Smooth muscle cell (in vitro differentiated cells): ENCODE measurements at regions not wholly inside any gene's neighbourhood (a gene's known extent, or its start where the extent isn't known, plus 50 kb on each side); places are given as distances from the start of the nearest gene placed in this dataset.

Experiments
- DNase-seq: peaks from one replicate; lab custom pipeline; 2025; ENCODE audit not compliant: unreplicated experiment; lab: John Stamatoyannopoulos, UW
- H2AFZ ChIP-seq: fragments of 200-600 bp; sonication (generic); 2 replicates; pipeline ENCODE4 v1.6.0; 2016; ENCODE audit warnings: antibody characterized with exemption, low read depth, mild to moderate bottlenecking
- H3F3A ChIP-seq: fragments of 200-600 bp; sonication (generic); 2 replicates; pipeline ENCODE4 v1.6.0; 2017; ENCODE audit warnings: antibody characterized with exemption, low read depth
- H3K27ac ChIP-seq: fragments of 200-600 bp; sonication (generic); 2 replicates; pipeline ENCODE4 v1.5.1; 2016; ENCODE audit warnings: low read depth, mild to moderate bottlenecking
- H3K27me3 ChIP-seq: fragments of 200-600 bp; sonication (generic); 2 replicates; pipeline ENCODE4 v1.6.1; 2016; ENCODE audit warnings: low read depth, mild to moderate bottlenecking
- H3K36me3 ChIP-seq: fragments of 200-600 bp; sonication (generic); 2 replicates; pipeline ENCODE4 v1.5.1; 2016; ENCODE audit warnings: low read depth
- H3K4me1 ChIP-seq: fragments of 200-600 bp; sonication (generic); 2 replicates; pipeline ENCODE4 v1.5.1; 2016; ENCODE audit warnings: low read depth
- H3K4me2 ChIP-seq: fragments of 200-600 bp; sonication (generic); 2 replicates; pipeline ENCODE4 v1.6.0; 2016; ENCODE audit warnings: mild to moderate bottlenecking
- H3K4me3 ChIP-seq: fragments of 200-600 bp; sonication (generic); 2 replicates; pipeline ENCODE4 v1.5.1; 2016; ENCODE audit warnings: mild to moderate bottlenecking
- H3K79me2 ChIP-seq: fragments of 200-600 bp; sonication (generic); 2 replicates; pipeline ENCODE4 v1.6.0; 2016; ENCODE audit warnings: low read depth, mild to moderate bottlenecking
- H3K9ac ChIP-seq: fragments of 200-600 bp; sonication (generic); 2 replicates; pipeline ENCODE4 v1.6.0; 2016; ENCODE audit warnings: low read depth
- H3K9me3 ChIP-seq: fragments of 200-600 bp; sonication (generic); replicated peaks from 2 replicates; pipeline ENCODE4 v1.5.1; 2016; ENCODE audit warnings: low read depth
- H4K20me1 ChIP-seq: fragments of 200-600 bp; sonication (generic); 2 replicates; pipeline ENCODE4 v1.6.0; 2016; ENCODE audit warnings: low read depth
- CTCF ChIP-seq: fragments of 200-600 bp; sonication (generic); IDR thresholded peaks from 2 replicates; pipeline ENCODE4 v1.5.1; 2017; ENCODE audit warnings: borderline replicate concordance, mild to moderate bottlenecking, antibody characterized with exemption; ENCODE audit not compliant: insufficient read depth, poor library complexity, severe bottlenecking
- WGBS: methylation state at CpG from one replicate; pipeline ENCODE4 v1.1.7; 2016; ENCODE audit warnings: low lambda C conversion rate; 5-methylcytosine and 5-hydroxymethylcytosine counted together

DNA sequence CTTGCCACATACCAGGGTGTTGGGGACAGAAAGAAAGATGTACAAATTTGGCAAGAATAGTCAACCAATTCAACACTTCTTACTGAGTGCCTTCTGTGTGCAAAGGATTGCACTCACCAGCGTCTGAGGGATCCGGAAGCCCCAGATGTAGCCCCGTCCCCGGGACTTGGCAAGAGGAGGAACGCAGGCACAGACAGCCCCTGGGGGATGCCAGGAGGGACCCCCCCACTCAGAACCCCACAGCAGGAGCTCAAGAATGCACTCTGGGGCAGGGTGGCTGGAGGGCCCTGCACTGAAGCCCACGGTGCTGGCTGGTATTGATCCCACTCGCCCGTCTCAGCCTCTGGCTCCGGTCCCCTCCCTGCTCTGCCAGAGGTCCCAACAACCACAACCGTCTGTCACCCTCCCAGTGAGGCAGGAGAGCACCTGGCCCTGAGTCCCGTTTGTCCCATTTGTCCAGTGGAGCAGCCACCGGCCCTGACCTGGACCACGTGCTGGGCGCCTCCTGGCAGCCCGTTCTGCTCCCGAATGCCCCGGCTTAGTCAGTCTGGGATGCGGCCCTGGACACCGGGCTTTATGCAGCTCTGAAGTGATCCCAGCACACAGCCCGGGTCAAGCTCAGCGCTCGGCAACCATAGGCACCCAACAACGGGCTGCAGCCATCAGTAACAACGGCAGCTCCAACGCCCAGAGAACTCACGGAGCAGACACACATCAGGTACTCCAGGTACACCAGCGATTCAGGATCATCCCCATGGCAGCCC lies 128.7 kb downstream of the DLL1 start:
- H3K79me2 ChIP-seq, result no peaks in the 10 kb centered on the region
- H3F3A ChIP-seq, result no peaks in the 10 kb centered on the region
- H3K27me3 ChIP-seq, result no peaks in the 10 kb centered on the region
- H3K9me3 ChIP-seq, result no peaks in the 10 kb centered on the region
- no peaks in the 10 kb centered on the region for H4K20me1 ChIP-seq
- no peaks in the 10 kb centered on the region for H3K36me3 ChIP-seq
- DNase-seq, result no peak
- WGBS, result 96% methylated on average over 27 of the region's 27 CpGs
- TF ChIP-seq CTCF, result no peak
- no peak overlapping the region for H3K4me2 ChIP-seq
- H2AFZ ChIP-seq, result no peak overlapping the region
- H3K27ac ChIP-seq, result no peak overlapping the region
- no peak overlapping the region for H3K4me3 ChIP-seq
- H3K9ac ChIP-seq, result no peak overlapping the region
- H3K4me1 ChIP-seq, result no peaks in the 10 kb centered on the region

DNA sequence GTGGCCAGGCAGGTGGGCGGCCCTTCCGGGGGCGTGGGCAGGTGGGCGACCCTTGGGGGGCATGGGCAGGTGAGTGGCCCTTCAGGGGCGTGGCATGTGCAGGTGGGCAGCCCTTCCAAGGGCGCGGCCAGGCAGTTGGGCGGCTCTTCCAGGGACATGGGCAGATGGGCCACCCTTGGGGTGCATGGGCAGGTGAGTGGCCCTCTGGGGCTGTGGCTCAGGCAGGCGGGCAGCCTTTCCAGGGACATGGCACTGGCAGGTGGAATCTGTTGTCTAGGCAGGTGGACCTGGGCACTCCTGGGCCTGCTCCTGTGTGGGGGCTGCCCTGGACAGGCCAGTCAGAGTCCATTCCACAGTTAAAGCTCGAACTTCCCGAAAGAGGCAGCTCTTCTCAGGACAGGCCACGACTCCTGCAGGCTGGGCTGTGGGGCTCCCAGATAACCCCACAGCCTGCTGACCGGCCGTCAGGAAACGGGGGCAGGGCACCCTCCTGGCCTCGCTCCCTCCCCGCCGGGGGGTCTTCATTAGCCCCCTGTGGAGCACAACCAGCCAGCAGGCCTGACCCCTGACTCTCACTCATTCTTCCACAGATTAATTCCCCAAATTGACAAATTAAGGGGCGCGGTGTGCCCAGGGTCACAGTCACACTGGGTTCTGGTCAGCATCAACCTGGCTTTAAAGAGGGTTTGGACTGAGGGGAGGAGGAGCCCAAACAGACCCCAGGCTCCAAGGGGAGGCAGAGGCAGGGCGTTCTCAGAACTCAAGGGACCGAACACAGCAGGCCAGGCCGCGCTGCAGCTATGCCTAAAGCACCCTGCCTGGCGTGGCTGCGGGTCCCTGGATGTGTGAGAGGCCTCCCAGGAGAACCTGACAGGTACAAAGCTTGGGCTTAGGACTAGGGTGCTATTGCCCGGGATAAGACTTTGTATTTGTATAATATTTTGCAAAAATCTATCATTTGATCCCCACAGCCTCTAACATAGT lies 130.0 kb downstream of the DLL1 start:
- no peaks in the 10 kb centered on the region for H3K27me3 ChIP-seq
- H3K4me2 ChIP-seq, result no peak overlapping the region
- no peaks in the 10 kb centered on the region for H3K4me1 ChIP-seq
- H3K79me2 ChIP-seq, result no peaks in the 10 kb centered on the region
- no peak overlapping the region for H2AFZ ChIP-seq
- 93% methylated on average over 25 of the region's 27 CpGs for WGBS
- DNase-seq, result no peak
- H3K27ac ChIP-seq, result no peak overlapping the region
- no peaks in the 10 kb centered on the region for H3K36me3 ChIP-seq
- TF ChIP-seq CTCF, result no peak
- no peak overlapping the region for H3K9ac ChIP-seq
- no peaks in the 10 kb centered on the region for H4K20me1 ChIP-seq
- H3K9me3 ChIP-seq, result no peaks in the 10 kb centered on the region
- H3K4me3 ChIP-seq, result no peak overlapping the region
- no peaks in the 10 kb centered on the region for H3F3A ChIP-seq

- Histone ChIP-seq H3K9ac (no peak overlapping the region), H3K4me2 (no peak overlapping the region), H3F3A (no peaks in the 10 kb centered on the region), H4K20me1 (no peaks in the 10 kb centered on the region), H3K27me3 (no peaks in the 10 kb centered on the region), H3K4me1 (no peaks in the 10 kb centered on the region), H3K27ac (no peak overlapping the region), H3K4me3 (no peak overlapping the region), H3K9me3 (no peaks in the 10 kb centered on the region), H2AFZ (no peak overlapping the region), H3K36me3 (no peaks in the 10 kb centered on the region), H3K79me2 (no peaks in the 10 kb centered on the region)
- WGBS, result 97% methylated on average over 38 of the region's 40 CpGs
- TF ChIP-seq CTCF, result no peak
- no peak for DNase-seq
Observed at GRCh38 chr6:170160031-170160627, 130.7 kb downstream of the DLL1 start.
